A172 (cell line): ENCODE measurements at regions not wholly inside any gene's neighbourhood (a gene's known extent, or its start where the extent isn't known, plus 50 kb on each side); places are given as distances from the start of the nearest gene placed in this dataset.
A peak's percentile ranks its signal among the peaks of the same experiment; 100 is the strongest.

Source experiments
- DNase-seq: peaks from one replicate; pipeline ENCODE4 v3.0.0-alpha.2; 2015; ENCODE audit warnings: low spot score

DNA sequence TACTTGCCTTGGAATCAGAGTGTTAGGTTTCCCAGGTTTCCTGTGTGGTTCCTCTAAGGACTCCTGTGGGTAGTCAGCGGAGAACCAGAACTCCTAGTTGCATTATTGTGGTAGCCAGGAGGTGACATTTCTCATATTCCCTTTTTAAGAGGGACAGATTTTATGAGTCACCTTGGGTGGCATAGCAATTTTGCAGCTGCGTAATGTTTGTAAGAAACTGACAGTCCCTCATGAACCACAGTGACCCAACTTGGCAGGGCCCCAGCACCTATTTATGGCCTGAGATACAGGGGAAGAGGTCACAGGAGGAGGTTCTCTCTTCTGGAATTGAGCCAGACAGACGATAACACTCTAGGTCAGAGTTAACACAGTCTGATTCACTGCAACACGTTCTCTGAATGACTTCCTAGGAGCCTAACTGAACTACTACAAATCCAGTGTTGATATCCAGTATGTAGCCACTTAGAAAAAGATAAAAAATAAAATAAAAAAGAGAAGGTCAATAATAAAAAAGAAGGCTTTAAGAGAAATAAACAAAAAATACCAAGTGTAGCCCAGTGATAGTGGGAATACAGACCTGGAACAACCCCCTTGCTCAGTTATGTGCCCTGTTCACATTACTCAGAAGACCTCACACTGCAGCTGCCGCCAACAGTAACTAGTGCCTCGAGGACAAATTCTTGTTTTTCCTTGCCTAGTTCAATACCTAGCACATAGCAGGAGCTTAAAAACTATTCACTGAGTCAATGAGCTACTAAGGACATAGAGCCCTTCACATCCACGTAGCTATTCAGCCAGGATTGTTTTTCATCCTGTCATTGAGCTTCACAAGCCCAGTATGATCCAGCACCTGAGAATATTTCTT is 50.7 kb upstream of the VLDLR start:
- DNase-seq, result peak; percentile 92
